GM23338 (cell line): ENCODE measurements at regions not wholly inside any gene's neighbourhood (a gene's known extent, or its start where the extent isn't known, plus 50 kb on each side); places are given as distances from the start of the nearest gene placed in this dataset.
A peak's percentile ranks its signal among the peaks of the same experiment; 100 is the strongest.

ENCODE experiments used
- ATAC-seq: fragments of 200-7000 bp; cut with Tn5 transposase; 3 replicates; pipeline ENCODE4 v1.9.1; 2020
- DNase-seq: peaks from one replicate; pipeline ENCODE4 v3.0.0-alpha.2; 2015; ENCODE audit warnings: low spot score
- H2AFZ ChIP-seq: fragments of 200-600 bp; sonication (generic); 2 replicates; pipeline ENCODE4 v1.8.0; 2016; ENCODE audit warnings: antibody characterized with exemption, mild to moderate bottlenecking, moderate library complexity
- H3F3A ChIP-seq: fragments of 200-600 bp; sonication (generic); replicated peaks from 2 replicates; pipeline ENCODE4 v1.8.0; 2017; ENCODE audit warnings: antibody characterized with exemption, mixed run types, low read depth
- H3K27ac ChIP-seq: fragments of 200-600 bp; sonication (generic); 2 replicates; pipeline ENCODE4 v1.6.1; 2016; ENCODE audit warnings: low read depth
- H3K27me3 ChIP-seq: fragments of 200-600 bp; sonication (generic); 2 replicates; pipeline ENCODE4 v1.8.0; 2016; ENCODE audit warnings: mild to moderate bottlenecking, mixed run types, moderate library complexity; ENCODE audit not compliant: insufficient read depth
- H3K36me3 ChIP-seq: fragments of 200-600 bp; sonication (generic); 2 replicates; pipeline ENCODE4 v1.8.0; 2016; ENCODE audit warnings: mild to moderate bottlenecking; ENCODE audit not compliant: insufficient read depth
- H3K4me1 ChIP-seq: fragments of 200-600 bp; sonication (generic); 2 replicates; pipeline ENCODE4 v1.8.0; 2016; ENCODE audit warnings: mild to moderate bottlenecking, moderate library complexity; ENCODE audit not compliant: insufficient read depth
- H3K4me2 ChIP-seq: fragments of 200-600 bp; sonication (generic); 2 replicates; pipeline ENCODE4 v1.7.1; 2017; ENCODE audit warnings: mixed run types
- H3K4me3 ChIP-seq: fragments of 200-600 bp; sonication (generic); 2 replicates; pipeline ENCODE4 v1.6.1; 2016; ENCODE audit warnings: mixed run types
- H3K79me2 ChIP-seq: fragments of 200-600 bp; sonication (generic); replicated peaks from 2 replicates; pipeline ENCODE4 v1.8.0; 2017; ENCODE audit warnings: mild to moderate bottlenecking; ENCODE audit not compliant: insufficient read depth
- H3K9me2 ChIP-seq: fragments of 200-600 bp; sonication (generic); 2 replicates; pipeline ENCODE4 v1.8.0; 2017; ENCODE audit not compliant: insufficient read depth
- H4K20me1 ChIP-seq: fragments of 200-600 bp; sonication (generic); replicated peaks from 2 replicates; pipeline ENCODE4 v1.8.0; 2017; ENCODE audit warnings: mild to moderate bottlenecking; ENCODE audit not compliant: insufficient read depth
- H3K27ac Mint-ChIP-seq: 2 replicates; pipeline ENCODE4 v1.8.0; 2020; ENCODE audit warnings: inconsistent platforms, mild to moderate bottlenecking, moderate library complexity, mixed read lengths
- H3K27me3 Mint-ChIP-seq: 3 replicates; pipeline ENCODE4 v1.8.0; 2022; ENCODE audit warnings: low read depth, mild to moderate bottlenecking, moderate library complexity, mixed read lengths, inconsistent platforms; ENCODE audit not compliant: insufficient read depth, poor library complexity
- H3K36me3 Mint-ChIP-seq: 3 replicates; pipeline ENCODE4 v1.8.0; 2021; ENCODE audit warnings: low read depth, mild to moderate bottlenecking, inconsistent platforms, moderate library complexity, mixed read lengths
- H3K4me1 Mint-ChIP-seq: 3 replicates; pipeline ENCODE4 v1.8.0; 2020; ENCODE audit warnings: mild to moderate bottlenecking, inconsistent platforms, mixed read lengths
- H3K4me3 Mint-ChIP-seq: 3 replicates; pipeline ENCODE4 v1.8.0; 2021; ENCODE audit warnings: moderate library complexity, mild to moderate bottlenecking, inconsistent platforms, mixed read lengths
- H3K9me3 Mint-ChIP-seq: 3 replicates; pipeline ENCODE4 v1.8.0; 2020; ENCODE audit warnings: moderate library complexity, mild to moderate bottlenecking, inconsistent platforms, mixed read lengths
- CREB1 ChIP-seq: fragments of 250-450 bp; sonication (Bioruptor Pico); IDR thresholded peaks from 2 replicates; pipeline ENCODE4 v1.5.0; 2020; ENCODE audit warnings: low read depth, mild to moderate bottlenecking, moderate library complexity
- ETS1 ChIP-seq: IDR thresholded peaks from 2 replicates; pipeline ENCODE4 v1.6.1; 2016; ENCODE audit warnings: antibody characterized with exemption
- EZH2 ChIP-seq: fragments of 200-600 bp; sonication (generic); IDR thresholded peaks from one replicate; pipeline ENCODE4 v1.8.0; 2017; ENCODE audit warnings: antibody characterized with exemption, mild to moderate bottlenecking, low read depth; ENCODE audit not compliant: unreplicated experiment
- EZH2phosphoT487 ChIP-seq: fragments of 200-600 bp; sonication (generic); IDR thresholded peaks from one replicate; pipeline ENCODE4 v1.8.1; 2018; ENCODE audit warnings: antibody characterized with exemption; ENCODE audit not compliant: unreplicated experiment
- JUNB ChIP-seq: IDR thresholded peaks from one replicate; pipeline ENCODE4 v1.6.1; 2016; ENCODE audit warnings: antibody characterized with exemption; ENCODE audit not compliant: unreplicated experiment
- NANOG ChIP-seq: IDR thresholded peaks from 2 replicates; pipeline ENCODE4 v1.6.1; 2016; ENCODE audit warnings: antibody characterized with exemption, borderline replicate concordance
- POLR2AphosphoS5 ChIP-seq: IDR thresholded peaks from 2 replicates; pipeline ENCODE4 v1.6.1; 2016; ENCODE audit warnings: antibody characterized with exemption, low read depth
- STAT1 ChIP-seq: IDR thresholded peaks from one replicate; pipeline ENCODE4 v1.6.1; 2016; ENCODE audit warnings: antibody characterized with exemption; ENCODE audit not compliant: unreplicated experiment
- ZNF114 ChIP-seq: fragments of 250-450 bp; sonication (Bioruptor Pico); IDR thresholded peaks from 2 replicates; pipeline ENCODE4 v1.5.0; 2020; ENCODE audit warnings: mild to moderate bottlenecking, moderate library complexity
- ZNF331 ChIP-seq: fragments of 250-450 bp; sonication (Bioruptor Pico); IDR thresholded peaks from 2 replicates; pipeline ENCODE4 v1.5.0; 2020; ENCODE audit warnings: low read depth, mild to moderate bottlenecking, moderate library complexity
- TF ChIP-seq, protein P1 (sequence below), 2 experiments: fragments of 200-600 bp in 1 of 2; sonication (generic) in 1 of 2; conservative IDR thresholded peaks; 2 replicates each; pipeline versions ENCODE4 v1.5.1 to v1.6.1; 2016 to 2017; ENCODE audit warnings: antibody characterized with exemption in 2 of 2, low read depth in 2 of 2, mild to moderate bottlenecking in 2 of 2, moderate library complexity in 1 of 2
- TF ChIP-seq, protein P2 (sequence below): IDR thresholded peaks from one replicate; pipeline ENCODE4 v1.6.1; 2018; ENCODE audit warnings: antibody characterized with exemption; ENCODE audit not compliant: unreplicated experiment
- TF ChIP-seq, protein P3 (sequence below): fragments of 250-450 bp; sonication (Bioruptor Pico); IDR thresholded peaks from 2 replicates; pipeline ENCODE4 v1.5.0; 2020; ENCODE audit warnings: mild to moderate bottlenecking, moderate library complexity

- Histone ChIP-seq H3K4me1 (no peaks in the 10 kb centered on the region), H3K79me2 (no peaks in the 10 kb centered on the region), H3K9me2 (peaks cover 6% of the 10 kb centered on the region; the same call in 1 of the 2 replicates), H4K20me1 (no peaks in the 10 kb centered on the region), H3F3A (no peaks in the 10 kb centered on the region), H3K36me3 (no peaks in the 10 kb centered on the region), H3K27ac (no peak overlapping the region), H3K4me2 (no peak overlapping the region), H2AFZ (peak overlapping the region; percentile 72), H3K4me3 (no peak overlapping the region), H3K27me3 (no peaks in the 10 kb centered on the region)
- Mint-ChIP-seq H3K36me3 (no peaks in the 10 kb centered on the region), H3K9me3 (peaks cover 3% of the 10 kb centered on the region; the same call in 2 of the 3 replicates), H3K4me1 (no peaks in the 10 kb centered on the region), H3K27ac (no peak overlapping the region), H3K27me3 (peaks cover 2% of the 10 kb centered on the region), H3K4me3 (no peak overlapping the region)
- TF ChIP-seq STAT1 (no peak), CREB1 (CRISPR knock-in tag) (no peak), NANOG (no peak), JUNB (no peak), ZNF331 (CRISPR knock-in tag) (no peak), ETS1 (no peak), EZH2phosphoT487 (no peak), POLR2AphosphoS5 (no peak), EZH2 (no peak), ZNF114 (no peak)
- TF ChIP-seq, protein P1, sequence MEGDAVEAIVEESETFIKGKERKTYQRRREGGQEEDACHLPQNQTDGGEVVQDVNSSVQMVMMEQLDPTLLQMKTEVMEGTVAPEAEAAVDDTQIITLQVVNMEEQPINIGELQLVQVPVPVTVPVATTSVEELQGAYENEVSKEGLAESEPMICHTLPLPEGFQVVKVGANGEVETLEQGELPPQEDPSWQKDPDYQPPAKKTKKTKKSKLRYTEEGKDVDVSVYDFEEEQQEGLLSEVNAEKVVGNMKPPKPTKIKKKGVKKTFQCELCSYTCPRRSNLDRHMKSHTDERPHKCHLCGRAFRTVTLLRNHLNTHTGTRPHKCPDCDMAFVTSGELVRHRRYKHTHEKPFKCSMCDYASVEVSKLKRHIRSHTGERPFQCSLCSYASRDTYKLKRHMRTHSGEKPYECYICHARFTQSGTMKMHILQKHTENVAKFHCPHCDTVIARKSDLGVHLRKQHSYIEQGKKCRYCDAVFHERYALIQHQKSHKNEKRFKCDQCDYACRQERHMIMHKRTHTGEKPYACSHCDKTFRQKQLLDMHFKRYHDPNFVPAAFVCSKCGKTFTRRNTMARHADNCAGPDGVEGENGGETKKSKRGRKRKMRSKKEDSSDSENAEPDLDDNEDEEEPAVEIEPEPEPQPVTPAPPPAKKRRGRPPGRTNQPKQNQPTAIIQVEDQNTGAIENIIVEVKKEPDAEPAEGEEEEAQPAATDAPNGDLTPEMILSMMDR (conservative IDR thresholded peaks at IDR 0.05; ENCODE audit: low read depth in 2 of 2), result no peak
- TF ChIP-seq, protein P2, sequence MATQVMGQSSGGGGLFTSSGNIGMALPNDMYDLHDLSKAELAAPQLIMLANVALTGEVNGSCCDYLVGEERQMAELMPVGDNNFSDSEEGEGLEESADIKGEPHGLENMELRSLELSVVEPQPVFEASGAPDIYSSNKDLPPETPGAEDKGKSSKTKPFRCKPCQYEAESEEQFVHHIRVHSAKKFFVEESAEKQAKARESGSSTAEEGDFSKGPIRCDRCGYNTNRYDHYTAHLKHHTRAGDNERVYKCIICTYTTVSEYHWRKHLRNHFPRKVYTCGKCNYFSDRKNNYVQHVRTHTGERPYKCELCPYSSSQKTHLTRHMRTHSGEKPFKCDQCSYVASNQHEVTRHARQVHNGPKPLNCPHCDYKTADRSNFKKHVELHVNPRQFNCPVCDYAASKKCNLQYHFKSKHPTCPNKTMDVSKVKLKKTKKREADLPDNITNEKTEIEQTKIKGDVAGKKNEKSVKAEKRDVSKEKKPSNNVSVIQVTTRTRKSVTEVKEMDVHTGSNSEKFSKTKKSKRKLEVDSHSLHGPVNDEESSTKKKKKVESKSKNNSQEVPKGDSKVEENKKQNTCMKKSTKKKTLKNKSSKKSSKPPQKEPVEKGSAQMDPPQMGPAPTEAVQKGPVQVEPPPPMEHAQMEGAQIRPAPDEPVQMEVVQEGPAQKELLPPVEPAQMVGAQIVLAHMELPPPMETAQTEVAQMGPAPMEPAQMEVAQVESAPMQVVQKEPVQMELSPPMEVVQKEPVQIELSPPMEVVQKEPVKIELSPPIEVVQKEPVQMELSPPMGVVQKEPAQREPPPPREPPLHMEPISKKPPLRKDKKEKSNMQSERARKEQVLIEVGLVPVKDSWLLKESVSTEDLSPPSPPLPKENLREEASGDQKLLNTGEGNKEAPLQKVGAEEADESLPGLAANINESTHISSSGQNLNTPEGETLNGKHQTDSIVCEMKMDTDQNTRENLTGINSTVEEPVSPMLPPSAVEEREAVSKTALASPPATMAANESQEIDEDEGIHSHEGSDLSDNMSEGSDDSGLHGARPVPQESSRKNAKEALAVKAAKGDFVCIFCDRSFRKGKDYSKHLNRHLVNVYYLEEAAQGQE, result no peak
- TF ChIP-seq, protein P3, sequence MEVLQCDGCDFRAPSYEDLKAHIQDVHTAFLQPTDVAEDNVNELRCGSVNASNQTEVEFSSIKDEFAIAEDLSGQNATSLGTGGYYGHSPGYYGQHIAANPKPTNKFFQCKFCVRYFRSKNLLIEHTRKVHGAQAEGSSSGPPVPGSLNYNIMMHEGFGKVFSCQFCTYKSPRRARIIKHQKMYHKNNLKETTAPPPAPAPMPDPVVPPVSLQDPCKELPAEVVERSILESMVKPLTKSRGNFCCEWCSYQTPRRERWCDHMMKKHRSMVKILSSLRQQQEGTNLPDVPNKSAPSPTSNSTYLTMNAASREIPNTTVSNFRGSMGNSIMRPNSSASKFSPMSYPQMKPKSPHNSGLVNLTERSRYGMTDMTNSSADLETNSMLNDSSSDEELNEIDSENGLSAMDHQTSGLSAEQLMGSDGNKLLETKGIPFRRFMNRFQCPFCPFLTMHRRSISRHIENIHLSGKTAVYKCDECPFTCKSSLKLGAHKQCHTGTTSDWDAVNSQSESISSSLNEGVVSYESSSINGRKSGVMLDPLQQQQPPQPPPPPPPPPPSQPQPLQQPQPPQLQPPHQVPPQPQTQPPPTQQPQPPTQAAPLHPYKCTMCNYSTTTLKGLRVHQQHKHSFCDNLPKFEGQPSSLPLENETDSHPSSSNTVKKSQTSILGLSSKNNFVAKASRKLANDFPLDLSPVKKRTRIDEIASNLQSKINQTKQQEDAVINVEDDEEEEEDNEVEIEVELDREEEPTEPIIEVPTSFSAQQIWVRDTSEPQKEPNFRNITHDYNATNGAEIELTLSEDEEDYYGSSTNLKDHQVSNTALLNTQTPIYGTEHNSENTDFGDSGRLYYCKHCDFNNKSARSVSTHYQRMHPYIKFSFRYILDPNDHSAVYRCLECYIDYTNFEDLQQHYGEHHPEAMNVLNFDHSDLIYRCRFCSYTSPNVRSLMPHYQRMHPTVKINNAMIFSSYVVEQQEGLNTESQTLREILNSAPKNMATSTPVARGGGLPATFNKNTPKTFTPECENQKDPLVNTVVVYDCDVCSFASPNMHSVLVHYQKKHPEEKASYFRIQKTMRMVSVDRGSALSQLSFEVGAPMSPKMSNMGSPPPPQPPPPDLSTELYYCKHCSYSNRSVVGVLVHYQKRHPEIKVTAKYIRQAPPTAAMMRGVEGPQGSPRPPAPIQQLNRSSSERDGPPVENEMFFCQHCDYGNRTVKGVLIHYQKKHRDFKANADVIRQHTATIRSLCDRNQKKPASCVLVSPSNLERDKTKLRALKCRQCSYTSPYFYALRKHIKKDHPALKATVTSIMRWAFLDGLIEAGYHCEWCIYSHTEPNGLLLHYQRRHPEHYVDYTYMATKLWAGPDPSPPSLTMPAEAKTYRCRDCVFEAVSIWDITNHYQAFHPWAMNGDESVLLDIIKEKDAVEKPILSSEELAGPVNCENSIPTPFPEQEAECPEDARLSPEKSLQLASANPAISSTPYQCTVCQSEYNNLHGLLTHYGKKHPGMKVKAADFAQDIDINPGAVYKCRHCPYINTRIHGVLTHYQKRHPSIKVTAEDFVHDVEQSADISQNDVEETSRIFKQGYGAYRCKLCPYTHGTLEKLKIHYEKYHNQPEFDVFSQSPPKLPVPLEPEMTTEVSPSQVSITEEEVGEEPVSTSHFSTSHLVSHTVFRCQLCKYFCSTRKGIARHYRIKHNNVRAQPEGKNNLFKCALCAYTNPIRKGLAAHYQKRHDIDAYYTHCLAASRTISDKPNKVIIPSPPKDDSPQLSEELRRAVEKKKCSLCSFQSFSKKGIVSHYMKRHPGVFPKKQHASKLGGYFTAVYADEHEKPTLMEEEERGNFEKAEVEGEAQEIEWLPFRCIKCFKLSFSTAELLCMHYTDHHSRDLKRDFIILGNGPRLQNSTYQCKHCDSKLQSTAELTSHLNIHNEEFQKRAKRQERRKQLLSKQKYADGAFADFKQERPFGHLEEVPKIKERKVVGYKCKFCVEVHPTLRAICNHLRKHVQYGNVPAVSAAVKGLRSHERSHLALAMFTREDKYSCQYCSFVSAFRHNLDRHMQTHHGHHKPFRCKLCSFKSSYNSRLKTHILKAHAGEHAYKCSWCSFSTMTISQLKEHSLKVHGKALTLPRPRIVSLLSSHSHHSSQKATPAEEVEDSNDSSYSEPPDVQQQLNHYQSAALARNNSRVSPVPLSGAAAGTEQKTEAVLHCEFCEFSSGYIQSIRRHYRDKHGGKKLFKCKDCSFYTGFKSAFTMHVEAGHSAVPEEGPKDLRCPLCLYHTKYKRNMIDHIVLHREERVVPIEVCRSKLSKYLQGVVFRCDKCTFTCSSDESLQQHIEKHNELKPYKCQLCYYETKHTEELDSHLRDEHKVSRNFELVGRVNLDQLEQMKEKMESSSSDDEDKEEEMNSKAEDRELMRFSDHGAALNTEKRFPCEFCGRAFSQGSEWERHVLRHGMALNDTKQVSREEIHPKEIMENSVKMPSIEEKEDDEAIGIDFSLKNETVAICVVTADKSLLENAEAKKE (CRISPR knock-in tag), result no peak
- no peak for DNase-seq
- no peak for ATAC-seq
Observed at GRCh38 chr4:42736527-42737195, 79.8 kb upstream of the ATP8A1 start.
